Neural progenitor cell (in vitro differentiated cells): ENCODE measurements at regions not wholly inside any gene's neighbourhood (a gene's known extent, or its start where the extent isn't known, plus 50 kb on each side); places are given as distances from the start of the nearest gene placed in this dataset.

Experiments
- DNase-seq: peaks from one replicate; pipeline ENCODE4 v3.0.0-alpha.2; 2016; ENCODE audit warnings: low spot score
- H2AFZ ChIP-seq: fragments of 200-600 bp; sonication (generic); replicated peaks from 2 replicates; pipeline ENCODE4 v1.6.1; 2016; ENCODE audit warnings: antibody characterized with exemption
- H3F3A ChIP-seq: fragments of 200-600 bp; sonication (generic); 2 replicates; pipeline ENCODE4 v1.6.1; 2016; ENCODE audit warnings: antibody characterized with exemption, low read depth
- H3K27ac ChIP-seq: fragments of 200-600 bp; sonication (generic); 2 replicates; pipeline ENCODE4 v1.5.1; 2016; ENCODE audit warnings: mild to moderate bottlenecking
- H3K27me3 ChIP-seq: fragments of 200-600 bp; sonication (generic); 2 replicates; pipeline ENCODE4 v1.6.1; 2016; ENCODE audit warnings: mild to moderate bottlenecking, moderate library complexity
- H3K36me3 ChIP-seq: fragments of 200-600 bp; sonication (generic); 2 replicates; pipeline ENCODE4 v1.5.1; 2016
- H3K4me1 ChIP-seq: fragments of 200-600 bp; sonication (generic); 2 replicates; pipeline ENCODE4 v1.6.1; 2016; ENCODE audit warnings: mixed run types
- H3K4me2 ChIP-seq: fragments of 200-600 bp; sonication (generic); 2 replicates; pipeline ENCODE4 v1.6.1; 2016
- H3K4me3 ChIP-seq: fragments of 200-600 bp; sonication (generic); 2 replicates; pipeline ENCODE4 v1.5.1; 2016
- H3K79me2 ChIP-seq: fragments of 200-600 bp; sonication (generic); 2 replicates; pipeline ENCODE4 v1.6.1; 2016; ENCODE audit warnings: low read depth
- H3K9ac ChIP-seq: fragments of 200-600 bp; sonication (generic); 2 replicates; pipeline ENCODE4 v1.6.1; 2016
- H3K9me3 ChIP-seq: fragments of 200-600 bp; sonication (generic); 2 replicates; pipeline ENCODE4 v1.5.1; 2016; ENCODE audit warnings: low read depth
- H4K20me1 ChIP-seq: fragments of 200-600 bp; sonication (generic); 2 replicates; pipeline ENCODE4 v1.6.1; 2016; ENCODE audit warnings: low read depth
- H3K27ac Mint-ChIP-seq: 3 replicates; pipeline ENCODE4 v1.8.0; 2021; ENCODE audit warnings: mixed read lengths
- H3K27me3 Mint-ChIP-seq: 2 replicates; pipeline ENCODE4 v1.8.0; 2022; ENCODE audit warnings: low read depth, mild to moderate bottlenecking, inconsistent platforms, moderate library complexity, mixed read lengths; ENCODE audit not compliant: insufficient read depth
- H3K36me3 Mint-ChIP-seq: 3 replicates; pipeline ENCODE4 v1.8.0; 2021; ENCODE audit warnings: mixed read lengths
- H3K4me1 Mint-ChIP-seq: 3 replicates; pipeline ENCODE4 v1.8.0; 2021; ENCODE audit warnings: mixed read lengths
- H3K4me3 Mint-ChIP-seq: 3 replicates; pipeline ENCODE4 v1.8.0; 2021; ENCODE audit warnings: mild to moderate bottlenecking, moderate library complexity, mixed read lengths
- H3K9me3 Mint-ChIP-seq: 3 replicates; pipeline ENCODE4 v1.8.0; 2020; ENCODE audit warnings: mixed read lengths
- CTCF ChIP-seq: fragments of 200-600 bp; sonication (generic); IDR thresholded peaks from 2 replicates; pipeline ENCODE4 v1.5.1; 2017; ENCODE audit warnings: antibody characterized with exemption, mild to moderate bottlenecking
- EZH2 ChIP-seq: fragments of 200-600 bp; sonication (generic); IDR thresholded peaks from 2 replicates; pipeline ENCODE4 v1.6.1; 2017; ENCODE audit warnings: antibody characterized with exemption, mild to moderate bottlenecking, moderate library complexity
- EZH2phosphoT487 ChIP-seq: fragments of 200-600 bp; sonication (generic); IDR thresholded peaks from 2 replicates; pipeline ENCODE4 v1.6.1; 2017; ENCODE audit warnings: antibody characterized with exemption

DNA sequence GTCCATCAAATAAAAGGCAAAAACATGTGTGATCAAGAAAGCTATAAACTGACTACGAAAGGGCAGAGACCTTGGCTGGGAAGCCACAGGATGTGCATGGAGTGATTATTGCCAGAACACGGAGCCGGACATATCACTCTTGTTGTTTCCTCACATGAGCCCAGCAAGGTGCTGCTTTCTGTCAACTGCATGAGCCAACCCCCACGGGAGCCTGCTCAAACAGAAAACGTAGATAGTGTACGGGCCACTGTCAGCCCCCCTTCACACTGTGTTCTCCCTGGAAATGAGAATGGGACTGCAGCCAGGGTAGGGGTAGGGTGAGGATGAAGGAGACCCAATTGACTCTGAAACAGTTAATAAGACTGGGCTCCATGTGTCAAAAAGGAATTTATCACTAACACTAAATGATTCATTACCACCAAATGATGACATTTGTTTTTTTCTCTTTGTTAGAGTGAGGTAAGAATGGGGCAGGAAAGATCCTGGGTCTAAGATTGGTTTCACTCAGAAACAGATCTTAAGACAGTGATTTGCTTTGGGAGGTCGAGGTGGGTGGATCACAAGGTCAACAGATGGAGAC lies 235.8 kb downstream of the MREG start:
- Histone ChIP-seq H3K4me1 (peaks cover 10% of the 10 kb centered on the region), H3K27ac (no peak overlapping the region), H3K27me3 (no peaks in the 10 kb centered on the region), H3K36me3 (no peaks in the 10 kb centered on the region), H3K4me3 (no peak overlapping the region), H3K79me2 (no peaks in the 10 kb centered on the region), H3K9ac (no peak overlapping the region), H4K20me1 (no peaks in the 10 kb centered on the region), H3K9me3 (no peaks in the 10 kb centered on the region), H3F3A (no peaks in the 10 kb centered on the region), H2AFZ (no peak overlapping the region), H3K4me2 (no peak overlapping the region)
- no peak overlapping the region for H3K4me3 Mint-ChIP-seq
- TF ChIP-seq EZH2phosphoT487: no peak
- TF ChIP-seq CTCF: no peak
- no peak for TF ChIP-seq EZH2
- H3K27me3 Mint-ChIP-seq: no peaks in the 10 kb centered on the region
- H3K4me1 Mint-ChIP-seq: peaks cover 32% of the 10 kb centered on the region
- DNase-seq: no peak
- peaks cover 2% of the 10 kb centered on the region for H3K36me3 Mint-ChIP-seq
- no peak overlapping the region for H3K27ac Mint-ChIP-seq
- peaks cover 8% of the 10 kb centered on the region for H3K9me3 Mint-ChIP-seq

- no peaks in the 10 kb centered on the region for H3K79me2 ChIP-seq
- H3K27me3 ChIP-seq: no peaks in the 10 kb centered on the region
Measured at GRCh38 chr2:215775106-215775505, 238.2 kb downstream of the MREG start.

DNA sequence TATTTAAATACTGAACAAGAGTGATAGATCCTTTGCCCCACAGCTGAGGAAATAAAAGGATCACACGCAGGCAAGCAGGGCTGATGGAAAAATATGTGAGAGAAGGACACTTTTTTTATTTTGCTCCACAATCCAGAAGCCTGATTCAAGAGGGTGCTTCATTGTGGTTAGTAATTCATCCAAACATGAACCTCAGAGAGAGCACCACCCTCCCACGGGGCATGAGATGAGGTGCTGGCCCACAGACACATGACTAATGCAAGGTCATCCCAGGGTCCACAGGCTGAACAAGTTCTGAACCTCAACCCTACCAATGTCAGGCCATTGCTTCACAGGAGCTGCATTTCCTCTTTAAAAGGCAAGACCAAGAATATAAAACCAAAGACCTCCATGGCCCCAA lies 239.6 kb downstream of the MREG start:
- Histone ChIP-seq H3K27ac (no peak overlapping the region), H3K4me3 (no peak overlapping the region), H2AFZ (no peak overlapping the region), H3K79me2 (no peaks in the 10 kb centered on the region), H3K36me3 (no peaks in the 10 kb centered on the region), H3F3A (no peaks in the 10 kb centered on the region), H3K9me3 (no peaks in the 10 kb centered on the region), H4K20me1 (no peaks in the 10 kb centered on the region), H3K4me2 (no peak overlapping the region), H3K4me1 (peaks cover 29% of the 10 kb centered on the region), H3K27me3 (no peaks in the 10 kb centered on the region), H3K9ac (no peak overlapping the region)
- H3K4me1 Mint-ChIP-seq: peaks cover 39% of the 10 kb centered on the region
- H3K4me3 Mint-ChIP-seq: no peak overlapping the region
- peaks cover 19% of the 10 kb centered on the region for H3K9me3 Mint-ChIP-seq
- H3K27ac Mint-ChIP-seq: peak overlapping the region; percentile 45
- TF ChIP-seq EZH2phosphoT487: no peak
- TF ChIP-seq EZH2: no peak
- TF ChIP-seq CTCF: no peak
- no peaks in the 10 kb centered on the region for H3K27me3 Mint-ChIP-seq
- H3K36me3 Mint-ChIP-seq: peaks cover 4% of the 10 kb centered on the region
- no peak for DNase-seq

More at GRCh38 chr2:215775106-215775505, 238.2 kb downstream of the MREG start:
- Histone ChIP-seq H3K27ac (no peak overlapping the region), H3F3A (no peaks in the 10 kb centered on the region), H3K9me3 (no peaks in the 10 kb centered on the region), H3K4me1 (peaks cover 29% of the 10 kb centered on the region), H4K20me1 (no peaks in the 10 kb centered on the region), H3K4me3 (no peak overlapping the region), H3K9ac (no peak overlapping the region), H3K36me3 (no peaks in the 10 kb centered on the region), H2AFZ (no peak overlapping the region), H3K4me2 (no peak overlapping the region)
- Mint-ChIP-seq H3K27ac (no peak overlapping the region), H3K36me3 (peaks cover 2% of the 10 kb centered on the region), H3K9me3 (peaks cover 11% of the 10 kb centered on the region), H3K27me3 (no peaks in the 10 kb centered on the region), H3K4me3 (no peak overlapping the region), H3K4me1 (peaks cover 42% of the 10 kb centered on the region)
- DNase-seq: no peak
- TF ChIP-seq EZH2 (no peak), EZH2phosphoT487 (no peak), CTCF (no peak)
